ENCODE measurements at regions not wholly inside any gene's neighbourhood (a gene's known extent, or its start where the extent isn't known, plus 50 kb on each side); places are given as distances from the start of the nearest gene placed in this dataset.

DNA sequence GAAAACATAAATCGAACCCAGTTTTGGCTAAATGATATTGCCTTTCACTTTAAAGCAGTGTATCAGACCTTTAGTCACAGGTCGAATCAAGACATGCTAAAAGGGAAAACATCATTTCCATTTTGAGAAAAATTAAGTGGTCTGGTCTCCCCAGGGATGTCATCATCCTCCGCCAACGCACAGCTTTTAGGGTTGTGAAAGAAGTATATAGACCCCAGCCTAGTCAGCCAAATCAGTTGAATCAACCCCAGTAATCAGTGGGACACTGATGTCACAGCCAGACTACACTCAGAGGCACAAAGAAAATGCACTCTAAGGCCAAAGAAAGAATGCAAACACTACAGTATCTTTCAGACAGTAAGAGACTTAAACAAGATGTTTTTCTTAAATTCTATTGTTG lies 187.4 kb downstream of the ZIC4 start:
- TF ChIP-seq, protein P1, sequence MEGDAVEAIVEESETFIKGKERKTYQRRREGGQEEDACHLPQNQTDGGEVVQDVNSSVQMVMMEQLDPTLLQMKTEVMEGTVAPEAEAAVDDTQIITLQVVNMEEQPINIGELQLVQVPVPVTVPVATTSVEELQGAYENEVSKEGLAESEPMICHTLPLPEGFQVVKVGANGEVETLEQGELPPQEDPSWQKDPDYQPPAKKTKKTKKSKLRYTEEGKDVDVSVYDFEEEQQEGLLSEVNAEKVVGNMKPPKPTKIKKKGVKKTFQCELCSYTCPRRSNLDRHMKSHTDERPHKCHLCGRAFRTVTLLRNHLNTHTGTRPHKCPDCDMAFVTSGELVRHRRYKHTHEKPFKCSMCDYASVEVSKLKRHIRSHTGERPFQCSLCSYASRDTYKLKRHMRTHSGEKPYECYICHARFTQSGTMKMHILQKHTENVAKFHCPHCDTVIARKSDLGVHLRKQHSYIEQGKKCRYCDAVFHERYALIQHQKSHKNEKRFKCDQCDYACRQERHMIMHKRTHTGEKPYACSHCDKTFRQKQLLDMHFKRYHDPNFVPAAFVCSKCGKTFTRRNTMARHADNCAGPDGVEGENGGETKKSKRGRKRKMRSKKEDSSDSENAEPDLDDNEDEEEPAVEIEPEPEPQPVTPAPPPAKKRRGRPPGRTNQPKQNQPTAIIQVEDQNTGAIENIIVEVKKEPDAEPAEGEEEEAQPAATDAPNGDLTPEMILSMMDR (IDR thresholded peaks at IDR 0.05 in 2 of 3, conservative IDR thresholded peaks at IDR 0.05 in 1 of 3; ENCODE audit: control insufficient read depth in 2 of 3, extremely low read depth in 1 of 3, insufficient read depth in 1 of 3, low read depth in 3 of 3, low read length in 3 of 3): no peak
- TF ChIP-seq, protein P2, sequence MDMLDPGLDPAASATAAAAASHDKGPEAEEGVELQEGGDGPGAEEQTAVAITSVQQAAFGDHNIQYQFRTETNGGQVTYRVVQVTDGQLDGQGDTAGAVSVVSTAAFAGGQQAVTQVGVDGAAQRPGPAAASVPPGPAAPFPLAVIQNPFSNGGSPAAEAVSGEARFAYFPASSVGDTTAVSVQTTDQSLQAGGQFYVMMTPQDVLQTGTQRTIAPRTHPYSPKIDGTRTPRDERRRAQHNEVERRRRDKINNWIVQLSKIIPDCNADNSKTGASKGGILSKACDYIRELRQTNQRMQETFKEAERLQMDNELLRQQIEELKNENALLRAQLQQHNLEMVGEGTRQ (IDR thresholded peaks at IDR 0.05; ENCODE audit: borderline replicate concordance, low read depth, low read length): no peak
- TF ChIP-seq SMC3 (IDR thresholded peaks at IDR 0.05; ENCODE audit: borderline replicate concordance, low read length) (no peak), CEBPB (IDR thresholded peaks at IDR 0.05; ENCODE audit: borderline replicate concordance in 1 of 2, low read depth in 2 of 2, low read length in 2 of 2) (no peak), SMAD1 (IDR thresholded peaks at IDR 0.05; ENCODE audit: low read depth, partially characterized antibody) (no peak), HCFC1 (IDR thresholded peaks at IDR 0.05; ENCODE audit: low read length) (no peak)
